Adipocyte (in vitro differentiated cells): ENCODE measurements at regions not wholly inside any gene's neighbourhood (a gene's known extent, or its start where the extent isn't known, plus 50 kb on each side); places are given as distances from the start of the nearest gene placed in this dataset.
"Not testable (repeated sequence)": the region's sequence is repeated elsewhere in the genome, so short reads cannot be mapped to it uniquely, and the experiment has no call there.

ENCODE experiments used
- DNase-seq: peaks from one replicate; pipeline ENCODE4 v3.0.0-alpha.2; 2015; ENCODE audit warnings: low read depth
- H3K27me3 ChIP-seq: replicated peaks from 2 replicates; pipeline ENCODE4 v1.7.0; 2013; ENCODE audit warnings: mild to moderate bottlenecking, low read length, moderate library complexity; ENCODE audit not compliant: control insufficient read depth, insufficient read depth
- H3K36me3 ChIP-seq: 2 replicates; pipeline ENCODE4 v1.7.0; 2013; ENCODE audit warnings: low read length, mild to moderate bottlenecking, moderate library complexity; ENCODE audit not compliant: control insufficient read depth, insufficient read depth, severe bottlenecking
- H3K4me1 ChIP-seq: 2 replicates; pipeline ENCODE4 v1.7.0; 2013; ENCODE audit warnings: mild to moderate bottlenecking, low read length, moderate library complexity; ENCODE audit not compliant: control insufficient read depth, insufficient read depth
- H3K4me3 ChIP-seq: 2 replicates; pipeline ENCODE4 v1.7.0; 2013; ENCODE audit warnings: mild to moderate bottlenecking, low read length, moderate library complexity
- H3K9ac ChIP-seq: 2 replicates; pipeline ENCODE4 v1.7.0; 2013; ENCODE audit warnings: mild to moderate bottlenecking, low read length, moderate library complexity
- H3K9me3 ChIP-seq: 2 replicates; pipeline ENCODE4 v1.7.0; 2013; ENCODE audit warnings: mild to moderate bottlenecking, low read length, moderate library complexity; ENCODE audit not compliant: control insufficient read depth

DNA sequence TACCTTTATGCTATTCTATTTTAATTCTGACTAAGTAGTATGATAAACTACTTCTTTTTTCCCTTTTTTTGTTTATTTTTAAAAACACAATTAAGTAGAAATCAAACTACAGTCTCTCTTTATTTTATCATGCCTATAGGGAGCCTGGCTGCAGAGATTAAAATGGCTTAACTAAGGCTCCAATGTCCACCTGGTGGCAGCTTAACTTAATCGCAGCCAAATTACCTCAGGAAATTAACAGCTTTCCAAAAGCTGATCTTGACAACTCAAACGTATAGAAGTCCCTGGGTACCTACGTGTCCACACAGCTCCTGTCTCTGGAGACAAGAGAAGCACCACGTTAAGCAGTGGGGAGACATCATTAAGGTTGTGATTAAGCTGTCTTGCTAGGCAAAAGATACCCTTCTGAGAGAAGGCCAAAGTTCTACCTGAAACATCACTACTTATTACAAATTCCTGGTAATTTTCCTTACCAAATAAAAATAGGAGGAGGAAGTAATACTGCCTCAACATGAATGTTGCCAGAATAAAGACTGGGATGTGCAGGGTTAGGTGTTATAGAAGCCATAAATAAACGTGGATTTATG, 63.2 kb upstream of the SNX19 start:
- H3K9me3 ChIP-seq, result no peaks in the 10 kb centered on the region
- DNase-seq, result peak; percentile 58

DNA sequence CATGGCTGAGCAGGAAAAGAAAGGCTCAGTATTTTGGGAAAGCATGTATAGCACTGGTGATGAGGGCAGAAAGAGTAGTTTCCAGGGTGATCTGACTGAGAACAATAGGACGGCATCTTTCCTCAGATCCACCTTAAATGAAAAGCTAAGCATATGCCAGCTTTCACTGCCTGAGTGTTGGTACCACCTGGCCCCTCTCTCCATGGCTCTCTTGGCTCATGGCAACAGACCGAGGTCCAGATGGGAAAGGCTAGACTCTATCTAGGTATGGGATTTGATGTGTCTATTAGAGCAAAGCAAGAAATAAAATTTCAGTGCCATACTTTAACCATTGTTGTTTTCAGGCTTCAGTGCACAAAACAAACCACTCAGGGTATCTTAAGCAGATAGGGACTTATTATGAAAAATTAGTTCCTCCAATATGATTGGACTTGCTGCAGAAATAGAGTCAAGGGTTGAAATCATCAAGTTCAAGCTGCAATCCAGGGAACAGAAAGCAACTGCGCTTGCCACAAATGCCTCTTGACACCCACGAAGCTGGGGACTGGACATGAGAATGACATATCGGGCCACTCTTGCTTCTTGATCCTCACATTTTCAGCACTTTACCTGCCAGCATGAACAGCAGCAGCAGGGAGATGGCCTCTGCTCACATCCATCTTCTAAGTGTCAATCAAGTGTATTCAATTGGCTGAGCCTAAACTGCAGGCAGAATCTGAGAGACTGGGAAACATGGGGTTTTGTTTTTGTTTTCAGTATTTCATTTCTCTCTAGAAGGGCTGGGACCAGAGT, 64.0 kb upstream of the SNX19 start:
- Histone ChIP-seq H3K36me3 (no peaks in the 10 kb centered on the region), H3K4me1 (no peaks in the 10 kb centered on the region), H3K4me3 (no peak overlapping the region), H3K27me3 (peaks cover 3% of the 10 kb centered on the region), H3K9me3 (no peaks in the 10 kb centered on the region), H3K9ac (no peak overlapping the region)
- no peak for DNase-seq

More for the DNA sequence above, 63.2 kb upstream of the SNX19 start:
- H3K4me3 ChIP-seq, result no peak overlapping the region
- no peaks in the 10 kb centered on the region for H3K4me1 ChIP-seq
- H3K27me3 ChIP-seq, result peaks cover 3% of the 10 kb centered on the region
- H3K9ac ChIP-seq, result no peak overlapping the region
- no peaks in the 10 kb centered on the region for H3K36me3 ChIP-seq

DNA sequence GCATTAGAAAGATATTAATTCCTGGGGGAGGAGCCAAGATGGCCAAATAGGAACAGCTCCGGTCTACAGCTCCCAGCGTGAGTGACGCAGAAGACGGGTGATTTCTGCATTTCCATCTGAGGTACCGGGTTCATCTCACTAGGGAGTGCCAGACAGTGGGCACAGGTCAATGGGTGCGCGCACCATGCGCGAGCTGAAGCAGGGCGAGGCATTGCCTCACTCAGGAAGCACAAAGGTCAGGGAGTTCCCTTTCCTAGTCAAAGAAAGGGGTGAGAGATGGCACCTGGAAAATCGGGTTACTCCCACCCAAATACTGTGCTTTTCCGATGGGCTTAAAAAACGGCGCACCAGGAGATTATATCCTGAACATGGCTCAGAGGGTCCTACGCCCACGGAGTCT, 68.0 kb upstream of the SNX19 start:
- not testable (repeated sequence) for H3K4me3 ChIP-seq, H3K9ac ChIP-seq, H3K9me3 ChIP-seq, H3K27me3 ChIP-seq, DNase-seq, H3K4me1 ChIP-seq, H3K36me3 ChIP-seq

DNA sequence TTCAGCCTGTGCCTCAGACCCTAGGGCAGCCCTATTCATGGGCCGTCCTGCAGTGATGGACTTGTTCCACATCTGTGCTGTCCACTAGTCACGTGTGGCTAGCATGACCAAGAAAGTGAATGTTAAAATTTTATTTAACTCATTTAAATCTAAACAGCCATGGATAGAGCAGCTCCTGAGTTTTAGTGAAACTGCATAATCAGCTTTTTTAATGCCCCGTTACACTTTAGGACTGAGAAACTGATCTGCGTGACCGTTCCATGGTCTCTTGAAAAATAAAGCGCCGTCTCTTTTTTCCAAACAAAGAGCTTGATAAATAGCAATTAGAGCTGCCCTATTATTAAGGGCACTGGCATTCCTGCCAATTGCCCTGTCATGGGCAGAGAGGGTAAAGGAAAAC, 76.5 kb upstream of the SNX19 start:
- H3K27me3 ChIP-seq, result no peaks in the 10 kb centered on the region
- H3K4me1 ChIP-seq, result peaks cover 4% of the 10 kb centered on the region
- no peak for DNase-seq
- no peaks in the 10 kb centered on the region for H3K36me3 ChIP-seq
- H3K9ac ChIP-seq, result no peak overlapping the region
- H3K9me3 ChIP-seq, result no peaks in the 10 kb centered on the region
- H3K4me3 ChIP-seq, result no peak overlapping the region

DNA sequence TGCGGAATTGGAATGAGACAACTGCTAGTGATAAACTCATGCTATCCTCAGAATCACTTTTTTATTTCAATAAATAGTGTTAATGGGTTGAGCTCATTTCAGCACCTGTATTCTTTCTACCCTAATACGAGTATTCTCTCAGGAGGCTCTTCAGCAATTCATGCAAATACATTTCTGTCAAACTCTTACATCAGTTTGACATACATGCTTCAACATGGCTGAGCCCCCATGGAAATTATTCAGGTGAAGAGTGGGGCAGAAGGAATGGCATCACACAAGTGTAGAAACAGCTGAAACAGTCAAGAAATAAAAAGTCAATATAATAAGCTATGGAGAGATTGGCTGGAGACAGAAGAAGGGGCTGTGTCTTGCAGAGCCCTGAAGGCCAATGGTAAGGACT, 77.8 kb upstream of the SNX19 start:
- Histone ChIP-seq H3K4me1 (peaks cover 14% of the 10 kb centered on the region), H3K36me3 (no peaks in the 10 kb centered on the region), H3K27me3 (no peaks in the 10 kb centered on the region), H3K9me3 (no peaks in the 10 kb centered on the region), H3K9ac (no peak overlapping the region), H3K4me3 (no peak overlapping the region)
- no peak for DNase-seq

DNA sequence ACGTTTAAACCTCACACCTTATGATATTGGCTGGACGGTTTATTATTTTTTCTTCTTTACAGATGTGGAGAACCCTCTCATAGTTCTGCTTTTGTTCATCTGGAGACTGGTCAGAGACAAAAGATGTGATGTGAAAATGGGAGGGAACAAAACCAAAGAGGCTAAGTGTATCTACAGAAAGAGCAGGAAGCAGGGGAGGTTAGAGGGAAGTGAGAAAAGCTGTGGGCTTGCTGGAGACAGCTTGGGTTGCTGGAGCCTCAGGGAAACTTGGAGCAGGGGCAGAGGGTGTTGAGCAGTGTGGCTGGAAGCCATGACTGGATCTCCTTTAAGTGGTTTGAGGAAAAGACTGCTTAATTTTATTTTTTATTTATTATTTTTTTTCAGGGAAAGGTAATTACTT, 79.0 kb upstream of the SNX19 start:
- Histone ChIP-seq H3K4me1 (peaks cover 26% of the 10 kb centered on the region), H3K9me3 (peaks cover 6% of the 10 kb centered on the region), H3K4me3 (no peak overlapping the region), H3K9ac (no peak overlapping the region), H3K27me3 (no peaks in the 10 kb centered on the region), H3K36me3 (no peaks in the 10 kb centered on the region)
- no peak for DNase-seq

DNA sequence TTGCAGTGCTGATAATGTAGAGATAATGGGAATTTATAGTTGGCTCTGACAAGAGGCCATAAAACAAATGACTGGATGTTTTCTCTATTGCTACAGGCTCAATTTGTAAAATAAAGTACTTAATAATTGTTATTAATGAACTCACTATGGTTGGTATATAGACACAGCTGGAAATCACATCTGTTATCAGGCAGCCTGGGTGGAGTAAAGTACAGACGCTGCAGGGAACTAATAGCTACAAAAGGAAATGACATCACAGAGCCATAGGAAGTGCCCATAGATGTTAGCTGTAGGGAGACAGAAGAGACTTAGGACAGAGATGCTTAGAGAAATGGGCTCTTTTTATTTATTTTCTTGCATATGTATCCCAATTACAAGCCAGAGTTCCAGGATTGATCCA, 81.0 kb upstream of the SNX19 start:
- no peaks in the 10 kb centered on the region for H3K27me3 ChIP-seq
- DNase-seq, result no peak
- no peak overlapping the region for H3K4me3 ChIP-seq
- peaks cover 33% of the 10 kb centered on the region for H3K4me1 ChIP-seq
- no peaks in the 10 kb centered on the region for H3K36me3 ChIP-seq
- H3K9ac ChIP-seq, result no peak overlapping the region
- peaks cover 6% of the 10 kb centered on the region for H3K9me3 ChIP-seq

DNA sequence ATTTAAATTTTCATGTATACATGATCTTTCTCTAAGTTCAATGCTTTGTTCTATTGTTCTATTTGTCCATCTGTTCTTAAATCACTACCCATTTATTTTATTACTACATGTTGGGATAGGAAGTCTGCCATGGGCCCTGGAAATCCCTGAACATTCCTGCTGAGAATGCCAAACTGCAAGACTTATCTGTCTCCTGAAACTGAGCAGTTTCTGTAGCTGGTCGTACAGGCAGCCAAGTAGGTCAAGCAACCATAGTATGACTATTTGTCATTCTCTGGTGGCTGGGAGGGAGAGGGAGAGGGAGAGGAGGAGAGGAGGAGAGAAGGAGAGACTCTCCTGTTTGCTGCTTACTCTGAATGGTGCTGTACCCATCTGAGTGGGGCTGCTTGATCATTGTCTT, 82.8 kb upstream of the SNX19 start:
- Histone ChIP-seq H3K9ac (peak overlapping the region; percentile 8), H3K4me1 (peaks cover 33% of the 10 kb centered on the region), H3K4me3 (peak overlapping the region; percentile 55), H3K36me3 (no peaks in the 10 kb centered on the region), H3K9me3 (peaks cover 6% of the 10 kb centered on the region), H3K27me3 (no peaks in the 10 kb centered on the region)
- peak; percentile 66 for DNase-seq

DNA sequence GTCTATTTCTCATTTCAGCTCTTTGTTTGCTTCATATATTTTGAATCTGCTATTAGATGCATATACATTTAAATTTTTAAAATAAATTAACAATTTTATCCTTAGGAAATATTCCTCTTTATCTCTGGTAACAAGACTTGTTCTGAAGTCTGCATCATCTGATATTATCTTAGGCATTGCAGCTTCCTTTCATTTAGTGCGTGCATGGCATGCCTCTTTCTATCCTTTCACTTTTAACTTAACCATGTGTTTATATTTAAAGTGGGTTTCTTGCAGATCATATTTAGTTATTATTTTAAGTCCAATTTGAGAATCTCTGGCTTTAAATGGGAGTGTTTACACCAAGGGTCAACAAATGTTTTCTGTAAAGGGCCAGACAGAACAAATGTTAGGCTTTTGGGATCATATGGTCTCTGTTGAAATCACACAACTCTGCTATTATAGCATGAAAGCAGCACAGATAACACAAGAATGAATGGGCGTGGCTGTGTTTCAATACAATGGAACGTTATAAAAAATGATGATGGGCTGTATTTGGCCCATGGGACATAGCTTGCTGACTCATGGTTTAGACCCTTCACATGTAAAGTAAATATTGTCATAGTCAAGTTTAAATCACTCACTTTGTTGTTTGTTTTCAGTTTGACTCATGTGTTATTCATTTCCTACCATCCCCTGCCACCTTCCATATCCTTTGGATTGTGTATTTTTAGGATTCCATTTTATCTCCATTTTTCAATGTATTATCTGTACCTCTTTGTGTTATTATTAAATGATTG, 83.9 kb upstream of the SNX19 start:
- peak overlapping the region; percentile 55 for H3K4me3 ChIP-seq

DNA sequence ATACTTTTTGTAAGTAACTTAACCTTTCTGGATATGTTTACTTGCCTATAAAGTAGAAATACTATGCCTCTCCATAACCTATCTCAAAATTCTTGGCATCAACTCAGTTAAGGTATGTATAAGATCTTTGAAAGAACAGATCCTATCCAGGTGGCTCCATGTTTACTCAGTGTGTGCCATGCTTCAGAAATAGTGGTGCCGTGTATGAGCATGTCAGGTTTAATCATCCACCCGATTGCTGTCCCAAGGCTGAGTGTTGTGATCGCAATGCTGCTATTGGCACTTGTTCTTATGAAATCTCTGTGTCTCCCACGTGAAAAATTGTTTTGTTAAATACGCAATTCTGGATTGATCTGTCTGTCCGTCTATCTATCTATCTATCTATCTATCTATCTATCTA, 85.9 kb upstream of the SNX19 start:
- Histone ChIP-seq H3K9me3 (peaks cover 6% of the 10 kb centered on the region), H3K36me3 (no peaks in the 10 kb centered on the region), H3K9ac (no peak overlapping the region), H3K4me3 (no peak overlapping the region), H3K27me3 (no peaks in the 10 kb centered on the region), H3K4me1 (peaks cover 33% of the 10 kb centered on the region)
- DNase-seq, result no peak

More for the DNA sequence above, 83.9 kb upstream of the SNX19 start:
- Histone ChIP-seq H3K4me1 (peaks cover 33% of the 10 kb centered on the region), H3K9ac (no peak overlapping the region), H3K27me3 (no peaks in the 10 kb centered on the region), H3K36me3 (no peaks in the 10 kb centered on the region), H3K9me3 (peaks cover 6% of the 10 kb centered on the region)
- DNase-seq, result peak; percentile 93

DNA sequence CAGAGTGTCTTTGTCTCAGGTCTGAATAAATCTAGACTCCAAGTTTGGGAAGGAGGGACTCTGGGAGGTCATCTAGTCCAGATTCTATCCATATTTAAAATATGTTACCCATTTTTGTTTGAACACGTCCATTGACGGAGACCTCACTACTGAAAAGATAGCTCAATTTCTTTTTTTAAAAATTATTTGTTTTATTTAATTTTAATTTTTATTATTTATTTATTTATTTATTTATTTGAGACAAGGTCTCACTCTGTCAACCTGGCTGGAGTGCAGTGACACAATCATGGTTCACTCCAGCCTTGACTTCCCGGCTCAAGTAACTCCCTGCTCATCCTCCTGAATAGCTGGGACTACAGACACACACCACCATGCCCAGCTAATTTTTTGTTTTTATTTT, 89.5 kb upstream of the SNX19 start:
- peaks cover 1% of the 10 kb centered on the region for H3K4me1 ChIP-seq
- H3K9ac ChIP-seq, result no peak overlapping the region
- no peak overlapping the region for H3K4me3 ChIP-seq
- no peaks in the 10 kb centered on the region for H3K36me3 ChIP-seq
- no peaks in the 10 kb centered on the region for H3K27me3 ChIP-seq
- DNase-seq, result no peak
- H3K9me3 ChIP-seq, result peaks cover 6% of the 10 kb centered on the region
